ENCODE measurements at regions not wholly inside any gene's neighbourhood (a gene's known extent, or its start where the extent isn't known, plus 50 kb on each side); places are given as distances from the start of the nearest gene placed in this dataset.

GRCh38 chr5:162703914-162704313 lies 636.3 kb downstream of the GABRG2 start:
- no peak for TF ChIP-seq MAX (IDR thresholded peaks at IDR 0.05; ENCODE audit: low read depth, low read length)
- TF ChIP-seq CTCF (IDR thresholded peaks at IDR 0.05; ENCODE audit: low read depth, low read length), result no peak
- peak; percentile 1 for DNase-seq (ENCODE audit: low read depth)
- H3K4me3 ChIP-seq (ENCODE audit: low read depth, low read length), result no peak overlapping the region

GRCh38 chr5:162711244-162711643 lies 643.7 kb downstream of the GABRG2 start:
- no peak for DNase-seq (ENCODE audit: low read depth)
- H3K4me3 ChIP-seq (ENCODE audit: low read depth, low read length), result no peak overlapping the region
- TF ChIP-seq MYC (IDR thresholded peaks at IDR 0.05; ENCODE audit: low read depth, low read length) (no peak), CTCF (IDR thresholded peaks at IDR 0.05; ENCODE audit: low read depth, low read length) (no peak), POLR2A (IDR thresholded peaks at IDR 0.05; ENCODE audit: extremely low read depth, insufficient read length) (no peak), MAX (IDR thresholded peaks at IDR 0.05; ENCODE audit: low read depth, low read length) (no peak)

- H3K4me3 ChIP-seq (ENCODE audit: low read depth, low read length), result no peak overlapping the region
- DNase-seq (ENCODE audit: low read depth), result no peak
- TF ChIP-seq MYC (IDR thresholded peaks at IDR 0.05; ENCODE audit: low read depth, low read length) (no peak), CTCF (IDR thresholded peaks at IDR 0.05; ENCODE audit: low read depth, low read length) (no peak), POLR2A (IDR thresholded peaks at IDR 0.05; ENCODE audit: extremely low read depth, insufficient read length) (no peak), MAX (IDR thresholded peaks at IDR 0.05; ENCODE audit: low read depth, low read length) (no peak)
These were observed 652.1 kb downstream of the GABRG2 start for GRCh38 chr5:162719720-162720119.

GRCh38 chr5:162721125-162721524 lies 653.6 kb downstream of the GABRG2 start:
- H3K4me3 ChIP-seq (ENCODE audit: low read depth, low read length), result no peak overlapping the region
- DNase-seq (ENCODE audit: low read depth), result no peak
- no peak for TF ChIP-seq POLR2A (IDR thresholded peaks at IDR 0.05; ENCODE audit: extremely low read depth, insufficient read length)
- no peak for TF ChIP-seq MYC (IDR thresholded peaks at IDR 0.05; ENCODE audit: low read depth, low read length)
- TF ChIP-seq CTCF (IDR thresholded peaks at IDR 0.05; ENCODE audit: low read depth, low read length), result no peak
- TF ChIP-seq MAX (IDR thresholded peaks at IDR 0.05; ENCODE audit: low read depth, low read length), result no peak

GRCh38 chr5:162752612-162753011 lies 684.8 kb upstream of the CCNG1 start:
- TF ChIP-seq POLR2A (IDR thresholded peaks at IDR 0.05; ENCODE audit: extremely low read depth, insufficient read length), result no peak
- TF ChIP-seq MYC (IDR thresholded peaks at IDR 0.05; ENCODE audit: low read depth, low read length), result no peak
- no peak for TF ChIP-seq CTCF (IDR thresholded peaks at IDR 0.05; ENCODE audit: low read depth, low read length)
- TF ChIP-seq MAX (IDR thresholded peaks at IDR 0.05; ENCODE audit: low read depth, low read length), result no peak
- no peak for DNase-seq (ENCODE audit: low read depth)

GRCh38 chr5:162762119-162762518 lies 675.3 kb upstream of the CCNG1 start:
- no peak overlapping the region for H3K4me3 ChIP-seq (ENCODE audit: low read depth, low read length)
- DNase-seq (ENCODE audit: low read depth), result no peak
- TF ChIP-seq CTCF (IDR thresholded peaks at IDR 0.05; ENCODE audit: low read depth, low read length) (no peak), POLR2A (IDR thresholded peaks at IDR 0.05; ENCODE audit: extremely low read depth, insufficient read length) (no peak), MYC (IDR thresholded peaks at IDR 0.05; ENCODE audit: low read depth, low read length) (no peak), MAX (IDR thresholded peaks at IDR 0.05; ENCODE audit: low read depth, low read length) (no peak)

More at GRCh38 chr5:162752612-162753011, 684.8 kb upstream of the CCNG1 start:
- H3K4me3 ChIP-seq (ENCODE audit: low read depth, low read length), result no peak overlapping the region

Measured in NB4 (cell line).